K562 (cell line): ENCODE measurements at regions not wholly inside any gene's neighbourhood (a gene's known extent, or its start where the extent isn't known, plus 50 kb on each side); places are given as distances from the start of the nearest gene placed in this dataset.

ENCODE experiments used
- ATAC-seq: fragments of 200-7000 bp; cut with Tn5 transposase; 3 replicates; pipeline ENCODE4 v1.9.1; 2020; ENCODE audit warnings: moderate library complexity
- BruUV-seq: library from RNA; stranded (reverse); fragments of 400-500 nt; replicated peaks from 2 replicates; lab custom pipeline; 2021; lab: Mats Ljungman, UMichigan
- CTCF ChIA-PET: fragments of 300-600 bp; formaldehyde crosslinking; extraction: SDS; loops from one replicate; lab custom pipeline; 2021; ENCODE audit warnings: low intra/inter-chr PET ratio; lab: Yijun Ruan, JAX
- POLR2A ChIA-PET: fragments of 300-600, 350-650 bp; sonication (Branson Sonifier 250); formaldehyde crosslinking; extraction: SDS; loops from one replicate; lab custom pipeline; 2021; ENCODE audit warnings: antibody characterized with exemption, inconsistent platforms; lab: Yijun Ruan, JAX
- DNase-seq, 4 experiments: peaks; one replicate each; pipeline versions ENCODE4 v3.0.0 to v3.0.0-alpha.2; 2011 to 2018; ENCODE audit warnings: low spot score in 3 of 4, mixed read lengths in 3 of 4; ENCODE audit errors: extremely low read depth in 1 of 4
- FAIRE-seq: peaks from 2 replicates; lab custom pipeline; 2011; peaks lifted over from hg19 to GRCh38; lab: Jason Lieb, UNC
- H2AFZ ChIP-seq: 2 replicates; pipeline ENCODE4 v1.6.0; 2011; ENCODE audit warnings: low read depth, low read length, control low read depth, inconsistent platforms
- H3K27ac ChIP-seq: fragments of 200-600 bp; 3 replicates; pipeline ENCODE4 v1.8.0; 2011; ENCODE audit warnings: low read depth, mild to moderate bottlenecking, control low read depth, inconsistent platforms, low read length, moderate library complexity, mixed read lengths; ENCODE audit errors: extremely low read depth
- H3K27me3 ChIP-seq, 2 experiments: fragments of 300-600 bp in 1 of 2; 2 replicates in 1 of 2; 3 replicates in 1 of 2; pipeline versions ENCODE4 v1.6.0 to v1.8.0; 2011; ENCODE audit warnings: inconsistent platforms in 2 of 2, low read length in 2 of 2, mild to moderate bottlenecking in 1 of 2, mixed read lengths in 1 of 2, moderate library complexity in 1 of 2; ENCODE audit not compliant: control insufficient read depth in 2 of 2, insufficient read depth in 2 of 2
- H3K36me3 ChIP-seq: fragments of 300-600 bp; 3 replicates; pipeline ENCODE4 v1.8.0; 2011; ENCODE audit warnings: mild to moderate bottlenecking, low read length, inconsistent platforms; ENCODE audit not compliant: control insufficient read depth, insufficient read depth
- H3K4me1 ChIP-seq, 2 experiments: fragments of 200-600 bp in 1 of 2; replicated peaks in 1 of 2; 2 replicates in 1 of 2; 3 replicates in 1 of 2; pipeline versions ENCODE4 v1.5.1 to v1.8.0; 2011; ENCODE audit warnings: inconsistent platforms in 2 of 2, low read length in 2 of 2, mild to moderate bottlenecking in 1 of 2, mixed read lengths in 1 of 2, moderate library complexity in 1 of 2; ENCODE audit not compliant: control insufficient read depth in 2 of 2, insufficient read depth in 2 of 2
- H3K4me2 ChIP-seq: 2 replicates; pipeline ENCODE4 v1.6.1; 2011; ENCODE audit warnings: low read length, control low read depth, inconsistent platforms, mixed read lengths; ENCODE audit not compliant: insufficient read depth
- H3K4me3 ChIP-seq: fragments of 200-600 bp; sonication (generic), shearing (Covaris generic); 2 replicates; pipeline ENCODE4 v1.5.1; 2016; ENCODE audit warnings: control low read depth, inconsistent platforms
- H3K79me2 ChIP-seq: fragments of 200-600 bp; 3 replicates; pipeline ENCODE4 v1.8.0; 2011; ENCODE audit warnings: low read length, inconsistent platforms; ENCODE audit not compliant: control insufficient read depth, insufficient read depth
- H3K9ac ChIP-seq, 2 experiments: 2 replicates each; pipeline versions ENCODE4 v1.6.0 to v1.6.1; 2011; ENCODE audit warnings: low read depth in 2 of 2, low read length in 2 of 2, control low read depth in 1 of 2, inconsistent platforms in 1 of 2, mild to moderate bottlenecking in 1 of 2, mixed read lengths in 1 of 2; ENCODE audit not compliant: insufficient read depth in 1 of 2
- H3K9me1 ChIP-seq: one replicate; pipeline ENCODE4 v1.6.0; 2011; ENCODE audit warnings: inconsistent platforms, mild to moderate bottlenecking, low read length, moderate library complexity; ENCODE audit not compliant: control insufficient read depth, insufficient read depth
- H3K9me3 ChIP-seq: replicated peaks from 2 replicates; pipeline ENCODE4 v1.5.1; 2011; ENCODE audit warnings: low read depth, low read length, inconsistent platforms; ENCODE audit not compliant: control insufficient read depth, insufficient read depth
- H4K20me1 ChIP-seq: replicated peaks from 2 replicates; pipeline ENCODE4 v1.6.1; 2011; ENCODE audit warnings: low read length, inconsistent platforms, mixed read lengths; ENCODE audit not compliant: control insufficient read depth, insufficient read depth
- E4F1 ChIP-seq: fragments of 250-450 bp; sonication (Bioruptor Pico); IDR thresholded peaks from 2 replicates; pipeline ENCODE4 v1.5.0; 2021; ENCODE audit warnings: mild to moderate bottlenecking, borderline replicate concordance
- NR2C1 ChIP-seq, 2 experiments: fragments of 450-650 bp; IDR thresholded peaks; 2 replicates each; pipeline ENCODE4 v1.6.1; 2017; ENCODE audit warnings: mild to moderate bottlenecking in 2 of 2, antibody characterized with exemption in 1 of 2, inconsistent platforms in 1 of 2, missing compliant biosample characterization in 1 of 2, missing genetic modification characterization in 1 of 2
- NR2C2 ChIP-seq, 2 experiments: fragments of 200-800 bp in 1 of 2; sonication (Bioruptor generic) in 1 of 2; sonication (generic) in 1 of 2; formaldehyde crosslinking in 1 of 2; IDR thresholded peaks; 2 replicates each; pipeline versions ENCODE4 v1.6.1 to v1.8.0; 2016 to 2022; ENCODE audit warnings: mild to moderate bottlenecking in 1 of 2, missing compliant biosample characterization in 1 of 2, missing genetic modification characterization in 1 of 2, missing genetic modification reagents in 1 of 2
- PML ChIP-seq: IDR thresholded peaks from 2 replicates; pipeline ENCODE4 v1.6.1; 2012; ENCODE audit warnings: low read length, inconsistent platforms
- PPARD ChIP-seq: fragments of 250-450 bp; sonication (Bioruptor Pico); IDR thresholded peaks from 2 replicates; pipeline ENCODE4 v1.8.0; 2022; ENCODE audit warnings: inconsistent platforms, mild to moderate bottlenecking, moderate library complexity
- RNF2 ChIP-seq: sonication (generic); IDR thresholded peaks from 2 replicates; pipeline ENCODE4 v1.6.1; 2016
- USF1 ChIP-seq: sonication (generic); formaldehyde crosslinking; IDR thresholded peaks from 2 replicates; pipeline ENCODE4 v1.9.0; 2022; ENCODE audit warnings: mild to moderate bottlenecking, missing genetic modification reagents
- XRCC3 ChIP-seq: fragments of 450-650 bp; IDR thresholded peaks from 2 replicates; pipeline ENCODE4 v1.6.1; 2017; ENCODE audit warnings: mild to moderate bottlenecking, moderate library complexity
- WGBS: fragments of 100-300 bp; shearing (Covaris generic); methylation state at CpG from one replicate; pipeline ENCODE4 v1.1.6; 2016; ENCODE audit warnings: low coverage, mixed read lengths; ENCODE audit not compliant: insufficient coverage; ENCODE audit errors: missing lambda C conversion rate; 5-methylcytosine and 5-hydroxymethylcytosine counted together
- in situ Hi-C: fragments of 300-500 bp; cut with MboI; formaldehyde crosslinking; loops from 4 replicates; pipeline ENCODE4 v1.15.0; 2018; ENCODE audit warnings: inconsistent platforms, mixed read lengths
- intact Hi-C: fragments of 100-400 bp; cut with micrococcal nuclease; formaldehyde crosslinking; loops from 2 replicates; pipeline ENCODE4 v1.14.2; 2022

GRCh38 chr22:49269371-49269770 lies 558.3 kb downstream of the BRD1 start:
- H3K9me3 ChIP-seq, result no peaks in the 10 kb centered on the region
- WGBS, result 0% methylated on average over 4 of the region's 6 CpGs
- H3K9ac ChIP-seq, result no peak overlapping the region
- no peaks in the 10 kb centered on the region for H3K79me2 ChIP-seq
- no peaks in the 10 kb centered on the region for H3K9me1 ChIP-seq
- H3K4me1 ChIP-seq, result no peaks in the 10 kb centered on the region
- ChIA-PET CTCF (no interaction called here), POLR2A (no interaction called here)
- no peaks in the 10 kb centered on the region for H3K36me3 ChIP-seq
- ATAC-seq (no peak), FAIRE-seq (no peak), DNase-seq (no peak)
- intact Hi-C loops (no loop called here), in situ Hi-C loops (no loop called here)
- H3K4me3 ChIP-seq, result no peak overlapping the region
- TF ChIP-seq USF1 (no peak), E4F1 (CRISPR knock-in tag) (no peak), XRCC3 (no peak), PML (no peak), NR2C2 (CRISPR knock-in tag; IDR thresholded peaks at IDR 0.05) (no peak), NR2C2 (tag; IDR thresholded peaks at IDR 0.05) (no peak), PPARD (CRISPR knock-in tag) (no peak), RNF2 (no peak), NR2C1 (IDR thresholded peaks at IDR 0.05) (no peak), NR2C1 (tag; IDR thresholded peaks at IDR 0.05) (no peak)
- no peak overlapping the region for H3K27ac ChIP-seq
- H2AFZ ChIP-seq, result no peak overlapping the region
- no TSS peak for BruUV-seq
- H4K20me1 ChIP-seq, result 0 out of 2 replicates have a peak, but pooled peaks cover 4% of the 10 kb centered on the region
- H3K4me2 ChIP-seq, result no peak overlapping the region
- peaks cover 0 to 27% of the 10 kb centered on the region in 2 experiments; a peak in 1 of 5 replicates for H3K27me3 ChIP-seq
